ENCODE measurements at regions not wholly inside any gene's neighbourhood (a gene's known extent, or its start where the extent isn't known, plus 50 kb on each side); places are given as distances from the start of the nearest gene placed in this dataset.

DNA sequence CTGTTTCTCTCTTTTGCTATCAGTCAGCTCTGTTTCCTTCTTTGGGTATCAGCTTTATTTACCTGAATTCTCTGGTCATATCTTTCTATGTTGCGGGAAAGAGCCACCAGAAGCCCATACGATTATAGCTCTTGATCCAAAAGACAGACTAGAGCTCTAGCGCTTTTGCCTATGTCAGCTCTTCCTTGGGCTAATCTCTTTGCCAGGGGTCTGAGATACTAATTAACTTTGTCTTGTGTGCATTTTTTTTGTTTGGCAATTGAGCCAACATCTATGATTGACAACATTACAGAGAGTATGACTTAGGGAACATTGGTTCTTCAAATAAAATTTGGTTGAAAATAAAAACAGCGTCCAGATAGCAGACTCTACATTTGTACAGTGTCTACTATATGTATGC, 603.0 kb downstream of the KCTD16 start:
- Histone ChIP-seq H3K4me1 (replicated peaks in 1 of 2; ENCODE audit: control insufficient read depth in 2 of 2, insufficient read depth in 2 of 2, low read length in 2 of 2) (no peaks in the 10 kb centered on the region), H3K36me3 (ENCODE audit: control insufficient read depth, insufficient read depth, low read length) (no peaks in the 10 kb centered on the region), H3K79me2 (ENCODE audit: control insufficient read depth, insufficient read depth, low read length) (no peaks in the 10 kb centered on the region), H2AFZ (ENCODE audit: low read depth, low read length) (no peak overlapping the region), H4K20me1 (replicated peaks; ENCODE audit: control insufficient read depth, insufficient read depth, low read length) (no peaks in the 10 kb centered on the region), H3K9me3 (replicated peaks; ENCODE audit: control insufficient read depth, insufficient read depth, low read depth, low read length) (no peaks in the 10 kb centered on the region; the same call in 1 of the 2 replicates), H3K27me3 (ENCODE audit: control insufficient read depth in 2 of 2, insufficient read depth in 2 of 2, low read length in 2 of 2) (no peaks in the 10 kb centered on the region), H3K4me3 (no peak overlapping the region), H3K9me1 (ENCODE audit: control insufficient read depth, insufficient read depth, low read length) (no peaks in the 10 kb centered on the region), H3K4me2 (ENCODE audit: insufficient read depth, low read length) (no peak overlapping the region), H3K9ac (ENCODE audit: insufficient read depth in 1 of 2, low read depth in 2 of 2, low read length in 2 of 2) (no peak overlapping the region), H3K27ac (ENCODE audit: extremely low read depth, low read depth, low read length) (no peak overlapping the region)
- TF ChIP-seq, protein P1, sequence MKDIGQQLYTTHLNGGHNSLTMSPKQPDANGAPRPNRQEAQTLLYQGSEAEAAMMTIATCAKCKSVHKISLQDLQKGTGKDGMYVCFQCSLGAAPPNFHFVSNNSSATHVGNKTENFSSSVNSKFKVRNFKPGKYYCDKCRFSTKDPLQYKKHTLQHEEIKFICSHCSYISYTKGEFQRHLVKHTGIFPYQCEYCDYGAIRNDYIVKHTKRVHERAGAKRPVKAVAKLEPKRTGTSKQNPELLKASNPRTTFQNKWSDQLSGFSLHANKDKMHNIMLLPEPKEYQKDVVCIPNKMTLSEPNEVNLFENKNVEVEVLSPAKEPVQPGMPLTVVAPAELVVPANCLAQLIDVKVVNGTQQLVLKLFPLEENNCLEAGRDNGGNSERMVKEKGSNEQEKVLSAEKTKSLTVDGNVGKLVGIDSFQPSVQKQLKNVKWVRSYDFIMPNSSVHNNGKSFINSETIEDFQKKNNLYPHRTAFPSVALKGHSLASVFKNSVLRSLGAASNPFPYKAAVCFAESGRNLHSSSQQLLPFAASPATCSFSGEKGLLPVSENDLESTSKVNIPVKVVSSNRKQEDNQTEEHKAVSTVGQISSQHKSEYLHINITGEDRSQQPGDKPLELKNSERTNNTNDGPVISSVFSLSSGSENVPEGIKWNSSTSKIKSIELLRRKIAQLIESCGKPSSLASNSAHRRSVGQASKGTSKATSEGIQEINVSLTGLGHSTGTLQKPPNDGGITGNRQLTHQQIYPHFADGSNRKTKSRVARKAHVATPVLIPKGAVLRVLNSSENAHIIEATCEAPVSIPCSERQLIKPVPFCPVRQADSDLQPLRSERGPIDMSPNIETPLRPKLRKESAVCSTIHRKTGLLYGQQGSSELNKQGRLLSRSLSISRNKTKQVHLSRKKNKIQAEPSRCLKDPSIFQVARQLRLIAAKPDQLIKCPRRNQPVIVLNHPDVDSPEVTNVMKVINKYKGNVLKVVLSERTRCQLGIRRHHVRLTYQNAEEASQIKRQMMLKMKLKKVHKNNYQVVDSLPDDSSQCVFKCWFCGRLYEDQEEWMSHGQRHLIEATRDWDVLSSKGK (CRISPR knock-in tag; IDR thresholded peaks at IDR 0.05) = no peak
- TF ChIP-seq CEBPG (CRISPR knock-in tag; IDR thresholded peaks at IDR 0.05) = no peak
- no peak for TF ChIP-seq CEBPG (tag; conservative IDR thresholded peaks at IDR 0.05 in 1 of 2, IDR thresholded peaks at IDR 0.05 in 1 of 2)
- no peak for TF ChIP-seq SMC3 (conservative IDR thresholded peaks at IDR 0.05; ENCODE audit: insufficient read depth, low read depth, low read length)
- TF ChIP-seq RAD21 (CRISPR knock-in tag; conservative IDR thresholded peaks at IDR 0.05 in 1 of 2, IDR thresholded peaks at IDR 0.05 in 1 of 2) = no peak
- TF ChIP-seq, protein P2, sequence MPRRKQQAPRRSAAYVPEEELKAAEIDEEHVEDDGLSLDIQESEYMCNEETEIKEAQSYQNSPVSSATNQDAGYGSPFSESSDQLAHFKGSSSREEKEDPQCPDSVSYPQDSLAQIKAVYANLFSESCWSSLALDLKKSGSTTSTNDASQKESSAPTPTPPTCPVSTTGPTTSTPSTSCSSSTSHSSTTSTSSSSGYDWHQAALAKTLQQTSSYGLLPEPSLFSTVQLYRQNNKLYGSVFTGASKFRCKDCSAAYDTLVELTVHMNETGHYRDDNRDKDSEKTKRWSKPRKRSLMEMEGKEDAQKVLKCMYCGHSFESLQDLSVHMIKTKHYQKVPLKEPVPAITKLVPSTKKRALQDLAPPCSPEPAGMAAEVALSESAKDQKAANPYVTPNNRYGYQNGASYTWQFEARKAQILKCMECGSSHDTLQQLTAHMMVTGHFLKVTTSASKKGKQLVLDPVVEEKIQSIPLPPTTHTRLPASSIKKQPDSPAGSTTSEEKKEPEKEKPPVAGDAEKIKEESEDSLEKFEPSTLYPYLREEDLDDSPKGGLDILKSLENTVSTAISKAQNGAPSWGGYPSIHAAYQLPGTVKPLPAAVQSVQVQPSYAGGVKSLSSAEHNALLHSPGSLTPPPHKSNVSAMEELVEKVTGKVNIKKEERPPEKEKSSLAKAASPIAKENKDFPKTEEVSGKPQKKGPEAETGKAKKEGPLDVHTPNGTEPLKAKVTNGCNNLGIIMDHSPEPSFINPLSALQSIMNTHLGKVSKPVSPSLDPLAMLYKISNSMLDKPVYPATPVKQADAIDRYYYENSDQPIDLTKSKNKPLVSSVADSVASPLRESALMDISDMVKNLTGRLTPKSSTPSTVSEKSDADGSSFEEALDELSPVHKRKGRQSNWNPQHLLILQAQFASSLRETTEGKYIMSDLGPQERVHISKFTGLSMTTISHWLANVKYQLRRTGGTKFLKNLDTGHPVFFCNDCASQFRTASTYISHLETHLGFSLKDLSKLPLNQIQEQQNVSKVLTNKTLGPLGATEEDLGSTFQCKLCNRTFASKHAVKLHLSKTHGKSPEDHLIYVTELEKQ (CRISPR knock-in tag; IDR thresholded peaks at IDR 0.05) = no peak
- TF ChIP-seq ZNF699 (CRISPR knock-in tag; IDR thresholded peaks at IDR 0.05; ENCODE audit: insufficient replicate concordance) = no peak
- TF ChIP-seq ZFP36 (IDR thresholded peaks at IDR 0.05; ENCODE audit: low read depth, low read length, partially characterized antibody) = no peak
- in situ Hi-C loops (cut with MboI) = no loop called here
- DNase-seq (ENCODE audit: extremely low read depth in 1 of 4, low spot score in 3 of 4) (no peak), FAIRE-seq (no peak), ATAC-seq (no peak)
- no TSS peak for BruUV-seq (replicated peaks)
- CTCF ChIA-PET (ENCODE audit: low intra/inter-chr PET ratio) = no interaction called here
- 0% methylated on average over 4 of the region's 4 CpGs for WGBS (ENCODE audit: insufficient coverage, low coverage, missing lambda C conversion rate)
- POLR2A ChIA-PET = no interaction called here
- intact Hi-C loops (cut with micrococcal nuclease) = no loop called here

All from K562 (cell line).